ENCODE measurements at regions not wholly inside any gene's neighbourhood (a gene's known extent, or its start where the extent isn't known, plus 50 kb on each side); places are given as distances from the start of the nearest gene placed in this dataset.

GRCh38 chr11:134980819-134981710 lies 569.0 kb upstream of the B3GAT1 start:
- no peak for TF ChIP-seq CTCF (IDR thresholded peaks at IDR 0.05)
- TF ChIP-seq POLR2A (IDR thresholded peaks at IDR 0.05), result no peak

All from heart left ventricle (tissue), 13 donors.